ENCODE measurements at regions not wholly inside any gene's neighbourhood (a gene's known extent, or its start where the extent isn't known, plus 50 kb on each side); places are given as distances from the start of the nearest gene placed in this dataset.

DNA sequence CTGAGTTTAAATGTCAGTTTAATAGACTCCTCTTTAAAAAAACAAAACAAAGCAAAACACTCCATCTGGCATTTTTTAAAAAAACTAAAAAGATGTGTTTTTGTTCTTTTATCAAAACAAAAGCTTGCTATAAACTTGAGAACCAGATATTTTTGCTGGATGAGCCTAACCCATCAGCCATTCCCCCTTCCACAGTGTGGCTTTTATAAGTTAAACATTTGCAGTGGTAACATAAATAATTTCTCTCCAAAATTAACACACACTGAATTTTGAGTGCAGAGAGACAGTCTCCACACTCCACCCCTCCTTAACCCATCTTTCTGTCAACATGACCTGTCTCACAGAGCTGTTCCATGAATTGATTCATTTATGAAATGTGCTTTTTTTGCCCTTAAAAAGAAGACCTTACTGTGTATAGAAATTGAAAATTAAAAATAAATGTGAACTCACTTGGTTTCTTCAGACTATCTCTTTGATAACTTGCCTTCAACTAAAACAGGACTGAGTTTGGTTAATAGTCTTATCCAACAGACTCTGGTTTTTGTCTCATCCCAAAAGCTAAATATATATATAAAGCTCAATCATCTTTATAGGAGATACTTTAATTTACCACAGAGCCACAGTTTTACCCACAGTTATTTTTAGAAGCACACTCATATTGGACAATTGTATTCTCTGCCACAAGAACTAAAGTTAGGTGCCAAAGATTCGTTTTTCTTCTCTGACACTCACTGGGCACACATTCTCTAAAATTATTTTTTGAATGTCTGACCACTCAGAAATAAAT is 64.8 kb upstream of the STK39 start:
- TF ChIP-seq SNAI2 (CRISPR knock-in tag; IDR thresholded peaks at IDR 0.05) = no peak
- TF ChIP-seq, protein P1, sequence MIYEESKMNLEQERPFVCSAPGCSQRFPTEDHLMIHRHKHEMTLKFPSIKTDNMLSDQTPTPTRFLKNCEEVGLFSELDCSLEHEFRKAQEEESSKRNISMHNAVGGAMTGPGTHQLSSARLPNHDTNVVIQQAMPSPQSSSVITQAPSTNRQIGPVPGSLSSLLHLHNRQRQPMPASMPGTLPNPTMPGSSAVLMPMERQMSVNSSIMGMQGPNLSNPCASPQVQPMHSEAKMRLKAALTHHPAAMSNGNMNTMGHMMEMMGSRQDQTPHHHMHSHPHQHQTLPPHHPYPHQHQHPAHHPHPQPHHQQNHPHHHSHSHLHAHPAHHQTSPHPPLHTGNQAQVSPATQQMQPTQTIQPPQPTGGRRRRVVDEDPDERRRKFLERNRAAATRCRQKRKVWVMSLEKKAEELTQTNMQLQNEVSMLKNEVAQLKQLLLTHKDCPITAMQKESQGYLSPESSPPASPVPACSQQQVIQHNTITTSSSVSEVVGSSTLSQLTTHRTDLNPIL (CRISPR knock-in tag; IDR thresholded peaks at IDR 0.05; ENCODE audit: low read depth) = no peak
- no peak for TF ChIP-seq ZFP30 (CRISPR knock-in tag; IDR thresholded peaks at IDR 0.05)
- TF ChIP-seq, protein P2, sequence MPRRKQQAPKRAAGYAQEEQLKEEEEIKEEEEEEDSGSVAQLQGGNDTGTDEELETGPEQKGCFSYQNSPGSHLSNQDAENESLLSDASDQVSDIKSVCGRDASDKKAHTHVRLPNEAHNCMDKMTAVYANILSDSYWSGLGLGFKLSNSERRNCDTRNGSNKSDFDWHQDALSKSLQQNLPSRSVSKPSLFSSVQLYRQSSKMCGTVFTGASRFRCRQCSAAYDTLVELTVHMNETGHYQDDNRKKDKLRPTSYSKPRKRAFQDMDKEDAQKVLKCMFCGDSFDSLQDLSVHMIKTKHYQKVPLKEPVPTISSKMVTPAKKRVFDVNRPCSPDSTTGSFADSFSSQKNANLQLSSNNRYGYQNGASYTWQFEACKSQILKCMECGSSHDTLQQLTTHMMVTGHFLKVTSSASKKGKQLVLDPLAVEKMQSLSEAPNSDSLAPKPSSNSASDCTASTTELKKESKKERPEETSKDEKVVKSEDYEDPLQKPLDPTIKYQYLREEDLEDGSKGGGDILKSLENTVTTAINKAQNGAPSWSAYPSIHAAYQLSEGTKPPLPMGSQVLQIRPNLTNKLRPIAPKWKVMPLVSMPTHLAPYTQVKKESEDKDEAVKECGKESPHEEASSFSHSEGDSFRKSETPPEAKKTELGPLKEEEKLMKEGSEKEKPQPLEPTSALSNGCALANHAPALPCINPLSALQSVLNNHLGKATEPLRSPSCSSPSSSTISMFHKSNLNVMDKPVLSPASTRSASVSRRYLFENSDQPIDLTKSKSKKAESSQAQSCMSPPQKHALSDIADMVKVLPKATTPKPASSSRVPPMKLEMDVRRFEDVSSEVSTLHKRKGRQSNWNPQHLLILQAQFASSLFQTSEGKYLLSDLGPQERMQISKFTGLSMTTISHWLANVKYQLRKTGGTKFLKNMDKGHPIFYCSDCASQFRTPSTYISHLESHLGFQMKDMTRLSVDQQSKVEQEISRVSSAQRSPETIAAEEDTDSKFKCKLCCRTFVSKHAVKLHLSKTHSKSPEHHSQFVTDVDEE (CRISPR knock-in tag; IDR thresholded peaks at IDR 0.05) = no peak
- TF ChIP-seq, protein P3, sequence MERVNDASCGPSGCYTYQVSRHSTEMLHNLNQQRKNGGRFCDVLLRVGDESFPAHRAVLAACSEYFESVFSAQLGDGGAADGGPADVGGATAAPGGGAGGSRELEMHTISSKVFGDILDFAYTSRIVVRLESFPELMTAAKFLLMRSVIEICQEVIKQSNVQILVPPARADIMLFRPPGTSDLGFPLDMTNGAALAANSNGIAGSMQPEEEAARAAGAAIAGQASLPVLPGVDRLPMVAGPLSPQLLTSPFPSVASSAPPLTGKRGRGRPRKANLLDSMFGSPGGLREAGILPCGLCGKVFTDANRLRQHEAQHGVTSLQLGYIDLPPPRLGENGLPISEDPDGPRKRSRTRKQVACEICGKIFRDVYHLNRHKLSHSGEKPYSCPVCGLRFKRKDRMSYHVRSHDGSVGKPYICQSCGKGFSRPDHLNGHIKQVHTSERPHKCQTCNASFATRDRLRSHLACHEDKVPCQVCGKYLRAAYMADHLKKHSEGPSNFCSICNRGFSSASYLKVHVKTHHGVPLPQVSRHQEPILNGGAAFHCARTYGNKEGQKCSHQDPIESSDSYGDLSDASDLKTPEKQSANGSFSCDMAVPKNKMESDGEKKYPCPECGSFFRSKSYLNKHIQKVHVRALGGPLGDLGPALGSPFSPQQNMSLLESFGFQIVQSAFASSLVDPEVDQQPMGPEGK (CRISPR knock-in tag; IDR thresholded peaks at IDR 0.05; ENCODE audit: borderline replicate concordance) = no peak
- no peak for TF ChIP-seq ZFP3 (CRISPR knock-in tag; IDR thresholded peaks at IDR 0.05)
- no peak for TF ChIP-seq BACH2 (CRISPR knock-in tag; IDR thresholded peaks at IDR 0.05; ENCODE audit: borderline replicate concordance)
- no peak for TF ChIP-seq ZNF565 (CRISPR knock-in tag; conservative IDR thresholded peaks at IDR 0.05; ENCODE audit: low read depth)
- TF ChIP-seq ZC3H10 (CRISPR knock-in tag; IDR thresholded peaks at IDR 0.05) = no peak
- TF ChIP-seq OSR1 (CRISPR knock-in tag; IDR thresholded peaks at IDR 0.05) = no peak
- TF ChIP-seq, protein P4, sequence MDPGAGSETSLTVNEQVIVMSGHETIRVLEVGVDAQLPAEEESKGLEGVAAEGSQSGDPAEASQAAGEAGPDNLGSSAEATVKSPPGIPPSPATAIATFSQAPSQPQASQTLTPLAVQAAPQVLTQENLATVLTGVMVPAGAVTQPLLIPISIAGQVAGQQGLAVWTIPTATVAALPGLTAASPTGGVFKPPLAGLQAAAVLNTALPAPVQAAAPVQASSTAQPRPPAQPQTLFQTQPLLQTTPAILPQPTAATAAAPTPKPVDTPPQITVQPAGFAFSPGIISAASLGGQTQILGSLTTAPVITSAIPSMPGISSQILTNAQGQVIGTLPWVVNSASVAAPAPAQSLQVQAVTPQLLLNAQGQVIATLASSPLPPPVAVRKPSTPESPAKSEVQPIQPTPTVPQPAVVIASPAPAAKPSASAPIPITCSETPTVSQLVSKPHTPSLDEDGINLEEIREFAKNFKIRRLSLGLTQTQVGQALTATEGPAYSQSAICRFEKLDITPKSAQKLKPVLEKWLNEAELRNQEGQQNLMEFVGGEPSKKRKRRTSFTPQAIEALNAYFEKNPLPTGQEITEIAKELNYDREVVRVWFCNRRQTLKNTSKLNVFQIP (CRISPR knock-in tag; IDR thresholded peaks at IDR 0.05; ENCODE audit: borderline replicate concordance, low read depth) = no peak
